ENCODE measurements at regions not wholly inside any gene's neighbourhood (a gene's known extent, or its start where the extent isn't known, plus 50 kb on each side); places are given as distances from the start of the nearest gene placed in this dataset.

DNA sequence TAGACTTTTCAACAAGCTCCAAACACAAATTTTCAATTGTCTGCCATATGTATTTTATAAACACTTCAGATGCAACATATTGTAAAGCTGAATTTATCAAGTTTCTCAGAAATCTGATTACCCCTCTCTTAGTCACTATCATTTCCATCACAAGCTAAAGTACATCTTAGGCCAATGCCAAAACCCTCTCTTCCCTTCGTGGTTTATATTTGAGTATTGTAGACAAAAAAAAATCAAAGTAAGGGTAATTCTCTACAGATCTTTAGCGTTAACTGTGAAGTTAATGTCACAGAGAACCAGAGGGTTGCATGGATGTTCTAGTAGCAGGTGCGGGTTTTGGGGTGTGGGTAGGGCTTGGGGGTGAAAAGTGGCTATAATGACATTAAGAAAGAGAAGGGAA is 387.7 kb upstream of the PTGER4 start:
- in situ Hi-C loops (cut with HindIII; ENCODE audit: low sequenced_read_pairs), result no loop called here

DNA sequence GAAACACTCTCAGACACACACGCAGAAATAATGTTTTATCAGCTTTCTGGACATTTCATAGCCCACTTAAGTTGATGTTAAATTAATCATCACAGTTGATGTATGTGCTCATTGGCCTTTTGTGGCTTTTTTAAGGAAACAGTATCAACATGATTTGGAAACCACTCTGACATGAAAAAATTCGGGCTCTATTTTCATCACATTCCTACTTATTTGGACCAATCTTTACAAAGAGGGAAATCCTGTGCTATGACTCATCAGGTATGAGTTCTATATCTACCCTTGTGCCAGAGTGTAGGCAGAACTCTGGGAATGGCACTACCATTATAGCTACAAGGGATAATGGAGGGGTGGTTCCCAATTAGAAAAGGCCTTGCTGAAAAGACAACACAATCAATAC is 388.4 kb upstream of the PTGER4 start:
- in situ Hi-C loops (cut with HindIII; ENCODE audit: low sequenced_read_pairs), result no loop called here

DNA sequence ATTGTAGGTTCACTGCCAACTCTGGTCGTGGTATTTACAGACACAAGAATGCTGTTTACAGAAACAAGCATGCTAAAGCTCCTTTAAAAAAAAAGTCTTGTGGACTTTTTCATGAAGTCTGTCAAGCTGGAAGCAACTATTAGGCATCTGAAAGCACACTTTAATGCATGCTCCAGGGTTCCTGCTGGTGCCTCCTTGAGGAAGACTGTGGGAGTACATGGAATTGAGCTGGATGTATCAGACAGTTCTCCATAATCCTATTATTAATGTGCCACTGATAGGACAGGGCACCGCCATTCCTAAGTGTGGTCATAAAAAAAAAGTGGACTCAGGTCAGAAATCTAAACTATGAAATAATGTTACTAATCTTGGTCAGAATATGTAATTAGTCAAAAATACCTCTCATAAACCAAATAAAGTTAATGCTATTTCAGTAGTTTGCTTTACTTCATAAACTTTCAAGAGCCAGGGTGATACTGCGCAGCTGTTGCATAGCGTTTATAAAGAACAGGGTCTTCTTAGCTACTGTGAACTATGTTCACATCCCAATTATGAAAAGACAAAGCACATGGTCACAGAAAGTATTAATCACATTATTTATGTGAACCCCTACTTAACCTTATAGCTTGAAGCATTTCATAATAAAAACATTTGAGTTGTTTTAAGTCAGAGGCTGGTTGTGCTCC is 390.8 kb upstream of the PTGER4 start:
- in situ Hi-C loops (cut with HindIII; ENCODE audit: low sequenced_read_pairs), result no loop called here

DNA sequence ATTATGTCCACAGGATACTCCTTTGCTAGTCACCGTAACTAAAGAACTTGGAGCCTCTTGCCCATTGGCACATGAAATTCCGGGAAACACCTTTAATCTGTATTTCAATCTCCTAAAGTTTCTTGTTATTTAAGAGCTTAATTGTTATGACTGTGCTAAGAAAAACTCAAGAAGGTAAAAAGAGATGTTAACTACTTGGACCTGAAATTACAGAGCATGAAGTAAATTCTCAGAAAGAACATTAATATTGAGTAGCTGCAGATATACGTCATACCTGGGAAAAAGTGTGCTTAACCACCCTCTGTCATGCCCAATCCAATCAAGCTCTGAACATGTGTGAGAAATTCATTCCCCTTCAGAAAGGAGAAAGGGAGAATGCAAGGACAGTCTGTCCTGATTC is 394.9 kb upstream of the PTGER4 start:
- in situ Hi-C loops (cut with HindIII; ENCODE audit: low sequenced_read_pairs), result no loop called here

DNA sequence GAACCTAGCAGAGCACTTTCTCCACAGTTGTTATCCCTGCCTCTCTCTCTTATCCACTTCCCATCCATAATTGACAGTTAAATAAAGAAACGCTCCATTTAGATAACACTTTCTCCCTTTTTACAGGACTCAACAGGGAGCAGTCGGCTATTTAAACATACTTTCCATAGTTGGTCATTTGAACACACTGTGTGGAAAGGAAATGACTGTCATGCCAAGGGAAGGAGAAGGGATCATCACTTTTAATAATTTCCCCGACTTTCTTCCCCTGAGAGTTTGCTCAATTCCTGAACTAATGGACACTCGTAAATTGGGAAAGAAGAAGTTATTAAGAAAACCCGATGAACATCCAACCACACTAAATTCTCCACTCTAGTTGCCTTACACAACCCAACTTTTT is 400.8 kb upstream of the PTGER4 start:
- in situ Hi-C loops (cut with HindIII; ENCODE audit: low sequenced_read_pairs), result no loop called here

DNA sequence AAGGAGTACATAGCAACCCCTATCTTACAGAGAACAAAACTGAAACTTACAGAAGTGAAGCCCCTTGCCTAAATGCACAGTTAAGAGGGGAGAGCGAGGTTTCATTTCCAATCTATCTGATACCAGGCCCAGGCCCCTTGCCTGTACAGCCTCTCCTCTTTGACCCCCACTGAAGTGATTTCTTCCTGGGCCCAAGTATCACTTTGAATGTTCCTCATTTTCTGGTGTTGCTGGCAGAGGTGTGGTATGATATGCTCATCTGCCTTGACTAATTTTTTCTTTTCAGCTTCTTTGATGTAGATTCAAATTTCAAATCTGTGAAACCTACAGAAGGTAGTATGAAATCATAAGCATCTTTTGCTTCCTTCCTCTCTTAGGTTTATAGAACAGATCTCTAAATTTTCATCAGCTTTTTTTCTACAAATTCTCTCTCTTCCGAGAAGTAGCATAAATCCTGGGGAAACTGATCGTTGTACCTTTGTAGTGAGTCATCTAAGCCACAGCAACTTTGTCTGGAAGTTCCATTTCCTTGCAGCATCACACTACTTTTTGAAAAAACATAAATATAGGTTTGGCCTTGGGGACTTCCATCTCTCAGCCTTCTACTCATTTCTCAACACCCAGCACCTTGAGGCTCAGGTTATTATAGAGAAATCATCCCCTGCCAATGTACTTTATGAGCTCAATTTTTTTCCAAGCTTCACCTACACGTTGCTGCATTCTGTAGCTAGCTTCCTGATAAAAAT is 402.4 kb upstream of the PTGER4 start:
- in situ Hi-C loops (cut with HindIII; ENCODE audit: low sequenced_read_pairs), result no loop called here

DNA sequence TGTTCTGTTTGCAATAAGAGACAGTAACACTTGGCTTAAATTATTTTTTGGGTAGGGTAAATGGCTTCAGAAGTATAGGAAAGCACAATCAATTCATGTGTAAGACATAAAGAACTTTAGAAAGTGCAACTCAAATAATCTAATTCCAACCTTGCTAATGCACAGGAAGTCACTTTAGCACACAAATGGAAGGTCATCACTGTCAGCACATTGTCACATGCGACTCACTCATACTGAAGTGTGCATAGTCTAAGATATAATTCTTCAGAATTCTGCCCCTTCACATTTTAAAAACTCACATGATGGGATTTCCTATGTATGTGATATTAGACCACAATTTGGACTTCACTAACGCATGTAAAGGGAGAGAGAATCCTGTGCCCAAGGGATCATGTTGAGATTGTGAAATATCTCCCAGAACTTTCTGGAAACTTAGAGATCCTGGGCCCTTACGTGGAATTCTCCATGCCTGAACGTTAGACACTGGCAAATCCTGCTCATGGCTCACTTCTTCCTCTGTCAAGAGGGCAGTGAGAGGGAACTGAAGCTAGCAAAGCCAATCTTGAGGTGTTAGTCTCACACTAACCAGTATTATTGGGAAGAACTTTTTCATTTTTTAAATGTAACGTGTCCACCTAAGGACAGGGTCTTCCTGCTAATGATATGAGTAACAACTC is 403.2 kb upstream of the PTGER4 start:
- in situ Hi-C loops (cut with HindIII; ENCODE audit: low sequenced_read_pairs), result no loop called here

DNA sequence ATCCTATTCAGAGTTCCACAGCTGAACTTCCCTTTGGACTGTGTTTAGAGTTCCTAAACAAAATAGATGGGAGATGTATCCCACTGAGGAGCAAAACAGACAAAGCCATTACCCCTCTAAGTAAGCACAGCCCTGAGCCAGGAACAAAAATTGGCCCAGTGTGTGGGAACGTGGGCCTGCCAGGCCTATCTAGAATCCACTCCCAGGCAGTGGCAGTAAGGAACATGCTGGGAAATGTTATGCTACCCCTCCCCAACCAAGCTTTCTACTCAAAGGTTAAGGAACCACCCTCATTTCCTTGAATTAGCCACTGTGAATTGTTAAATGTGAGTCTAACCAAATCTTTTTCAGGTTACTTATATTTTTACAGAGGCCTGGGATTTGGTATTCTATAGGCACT is 405.1 kb upstream of the PTGER4 start:
- in situ Hi-C loops (cut with HindIII; ENCODE audit: low sequenced_read_pairs), result no loop called here

DNA sequence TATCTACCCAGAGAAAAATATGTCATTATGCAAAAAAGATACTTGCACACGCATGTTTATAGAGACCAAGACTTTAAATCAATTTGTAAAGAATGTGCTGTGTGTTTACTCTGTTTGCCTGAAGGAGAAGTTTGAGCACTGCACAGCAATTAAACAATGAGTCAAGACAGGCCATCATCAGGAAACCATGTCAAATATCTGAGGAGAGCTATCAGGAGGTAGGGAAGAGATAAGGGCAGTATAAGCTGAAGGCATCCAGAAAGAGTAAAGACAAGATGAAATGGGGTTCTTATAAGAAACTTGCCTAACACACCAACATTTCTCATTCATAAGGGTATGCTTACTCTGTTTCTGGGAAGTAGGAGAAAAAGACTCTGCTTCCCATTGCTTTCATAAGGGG is 405.8 kb upstream of the PTGER4 start:
- in situ Hi-C loops (cut with HindIII; ENCODE audit: low sequenced_read_pairs), result no loop called here

DNA sequence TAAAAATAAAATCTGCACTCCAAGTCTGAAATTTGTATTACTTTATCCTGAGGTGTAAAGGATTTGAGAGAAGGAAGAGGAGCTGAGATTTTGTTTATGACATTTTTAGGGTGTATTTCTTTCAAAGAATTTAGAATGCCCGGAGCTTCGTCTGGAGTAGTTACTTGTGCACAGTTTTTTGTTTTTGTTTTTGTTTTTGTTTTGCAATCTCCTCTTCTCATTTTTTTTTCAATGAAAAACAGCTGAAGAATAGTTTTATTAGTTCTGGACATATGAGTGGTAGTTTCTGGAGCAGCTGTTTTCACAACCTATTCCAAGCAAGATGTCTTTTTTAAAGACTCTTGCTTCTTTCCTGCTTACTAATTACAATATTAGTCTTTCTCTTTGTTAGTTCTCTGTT is 408.2 kb upstream of the PTGER4 start:
- in situ Hi-C loops (cut with HindIII; ENCODE audit: low sequenced_read_pairs), result no loop called here

DNA sequence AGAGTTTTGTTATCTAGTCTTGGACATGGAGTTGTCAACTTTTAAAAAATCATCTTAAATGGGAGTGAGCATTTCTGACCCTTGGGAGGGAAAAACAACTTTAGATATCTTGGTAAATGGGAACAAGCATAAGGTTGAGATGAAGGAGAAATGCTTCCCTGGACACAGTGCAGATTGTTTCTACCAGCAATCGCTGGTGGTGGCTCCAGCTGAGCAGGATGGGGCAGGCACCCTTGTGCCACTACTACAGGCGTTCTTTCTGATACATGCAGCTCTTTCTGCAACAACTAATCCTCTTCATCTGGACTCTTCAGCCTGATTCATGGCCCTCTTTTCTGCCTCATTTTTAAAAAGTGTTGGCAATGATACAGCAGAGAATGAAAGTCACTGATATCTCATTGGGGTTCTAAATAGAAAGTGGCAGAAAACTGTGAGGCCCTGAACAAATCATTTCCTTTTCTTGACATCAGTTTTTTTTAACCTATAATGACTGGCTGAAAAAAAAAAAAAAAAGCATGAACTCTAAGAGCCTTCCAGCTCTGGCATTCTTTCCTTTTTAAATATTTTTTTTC is 409.4 kb upstream of the PTGER4 start:
- in situ Hi-C loops (cut with HindIII; ENCODE audit: low sequenced_read_pairs), result no loop called here

DNA sequence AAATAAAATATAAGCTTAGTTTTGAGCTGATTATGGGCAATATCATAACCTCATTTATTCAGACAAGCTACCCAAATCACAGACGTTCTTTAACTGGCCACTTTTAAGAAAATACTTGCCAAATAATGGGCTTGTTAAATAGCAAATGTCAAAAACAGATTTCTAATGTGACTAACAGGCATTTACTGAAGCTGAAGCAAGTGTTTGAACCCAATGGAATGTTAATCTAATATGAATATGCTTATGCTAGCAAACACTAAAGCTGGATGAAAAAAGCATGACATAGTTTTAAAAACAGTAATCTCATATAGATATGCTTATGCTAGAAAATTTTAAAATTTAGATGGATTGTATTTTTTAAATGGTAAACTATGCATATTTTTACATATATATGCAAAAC is 411.6 kb upstream of the PTGER4 start:
- in situ Hi-C loops (cut with HindIII; ENCODE audit: low sequenced_read_pairs), result no loop called here

DNA sequence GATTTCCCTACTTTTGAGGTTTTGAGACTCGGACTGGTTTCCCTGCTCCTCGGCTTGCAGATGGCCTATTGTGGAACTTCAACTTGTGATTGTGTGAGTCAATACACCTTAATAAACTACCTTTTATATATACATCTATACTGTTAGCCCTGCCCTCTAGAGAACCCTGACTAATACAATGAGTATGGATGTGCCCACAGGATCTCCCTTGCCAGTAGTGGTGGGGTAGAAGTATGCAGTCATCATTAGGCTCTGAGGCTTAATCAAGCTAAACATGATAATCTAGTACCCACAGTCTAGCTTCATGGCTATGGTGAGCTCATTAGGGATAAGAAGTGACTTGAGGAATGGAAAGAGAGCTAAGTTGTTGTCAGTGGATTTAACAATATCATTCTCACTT is 412.8 kb upstream of the PTGER4 start:
- in situ Hi-C loops (cut with HindIII; ENCODE audit: low sequenced_read_pairs), result no loop called here

DNA sequence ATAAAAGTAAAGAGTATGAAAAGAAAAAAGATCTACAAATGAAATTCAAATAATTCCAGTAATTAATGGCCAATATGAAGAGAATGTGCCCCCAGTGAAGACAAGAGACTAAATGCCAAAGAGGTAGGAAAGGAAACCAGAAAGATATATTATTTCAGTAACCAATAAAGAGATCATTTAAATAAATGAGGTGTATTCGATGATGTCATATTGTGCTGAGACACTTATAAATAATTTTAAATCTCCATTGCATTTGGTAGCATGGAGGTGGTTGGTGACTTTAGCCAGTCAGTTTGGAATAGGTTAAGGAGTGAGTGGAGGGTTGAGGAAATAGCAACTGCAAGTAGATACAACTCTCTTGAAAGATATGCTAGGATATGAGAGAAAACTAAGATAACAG is 417.7 kb upstream of the PTGER4 start:
- in situ Hi-C loops (cut with HindIII; ENCODE audit: low sequenced_read_pairs), result no loop called here

DNA sequence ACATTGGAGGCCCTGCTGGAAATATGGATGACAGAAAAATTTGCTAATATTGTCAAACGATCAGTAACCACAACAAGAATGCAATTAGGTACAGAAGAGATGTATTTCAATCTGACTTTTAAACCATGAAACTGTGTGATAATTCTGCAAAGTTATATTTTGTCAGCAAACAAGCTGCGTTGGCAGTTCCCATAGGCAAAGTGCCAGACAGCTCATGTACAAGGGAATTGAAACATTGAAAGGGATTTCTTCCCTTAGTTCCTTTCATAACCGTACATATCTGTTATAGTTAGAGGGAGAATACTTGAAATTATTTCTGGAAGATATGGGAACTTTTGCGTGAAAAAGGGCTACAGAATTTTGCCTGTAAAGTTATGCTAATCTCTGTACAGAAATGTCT is 419.4 kb upstream of the PTGER4 start:
- in situ Hi-C loops (cut with HindIII; ENCODE audit: low sequenced_read_pairs), result no loop called here

DNA sequence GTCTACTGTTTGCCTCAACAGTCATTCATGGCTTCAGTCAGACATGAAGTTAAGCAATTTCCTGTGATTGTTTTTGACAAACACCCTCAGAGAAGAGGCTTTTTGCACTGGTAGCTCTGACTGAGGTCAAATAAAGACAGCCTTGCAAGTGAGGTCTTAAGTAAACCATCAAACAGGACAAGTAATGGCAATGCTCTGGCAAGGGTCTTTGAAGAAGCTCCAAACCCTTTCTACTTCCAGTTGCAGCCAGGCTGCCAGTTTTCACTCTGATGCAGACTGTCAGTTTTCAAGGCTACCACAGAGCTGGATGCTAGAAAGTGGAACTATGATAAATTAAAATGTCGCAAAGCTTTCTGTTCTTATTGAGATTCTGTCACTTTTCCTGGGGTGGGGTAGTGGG is 421.5 kb upstream of the PTGER4 start:
- in situ Hi-C loops (cut with HindIII; ENCODE audit: low sequenced_read_pairs), result no loop called here

DNA sequence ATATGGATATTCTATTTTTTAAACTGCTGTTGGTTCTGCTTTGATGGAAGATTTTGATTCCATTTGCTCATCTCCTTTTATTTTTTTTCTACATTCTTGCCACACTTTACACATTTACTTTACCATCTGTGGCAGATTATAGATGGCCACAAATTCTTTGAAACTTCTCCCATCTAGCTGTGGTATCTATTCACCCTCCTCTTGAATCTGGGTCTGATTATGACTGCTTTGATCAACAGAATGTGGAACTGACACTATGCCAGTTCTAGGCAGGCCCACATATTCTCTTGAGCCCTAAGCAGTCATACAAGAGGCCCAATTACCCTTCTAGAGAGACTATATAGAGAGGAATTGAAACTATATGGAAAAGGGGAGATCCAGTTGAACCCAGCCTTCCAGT is 439.0 kb upstream of the PTGER4 start:
- in situ Hi-C loops (cut with HindIII; ENCODE audit: low sequenced_read_pairs), result no loop called here

DNA sequence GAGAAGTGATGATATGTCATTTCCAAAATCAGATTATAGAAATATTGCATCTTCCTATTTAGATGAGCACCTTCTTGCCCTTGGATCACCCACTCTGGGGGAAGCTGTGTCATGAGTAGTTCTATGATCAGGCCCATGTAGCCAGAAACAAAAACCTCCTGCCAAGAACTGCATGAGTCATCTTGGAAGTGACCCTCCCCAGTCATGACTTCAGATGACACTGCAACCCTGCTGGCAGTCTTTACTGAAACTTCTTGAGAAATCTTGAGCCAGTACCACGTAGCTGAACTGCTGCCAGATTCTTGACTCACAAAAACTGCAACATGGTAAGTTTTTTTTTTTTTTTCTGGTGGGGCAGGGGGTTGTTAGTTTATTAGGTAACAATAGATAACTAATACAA is 439.6 kb upstream of the PTGER4 start:
- in situ Hi-C loops (cut with HindIII; ENCODE audit: low sequenced_read_pairs), result no loop called here

DNA sequence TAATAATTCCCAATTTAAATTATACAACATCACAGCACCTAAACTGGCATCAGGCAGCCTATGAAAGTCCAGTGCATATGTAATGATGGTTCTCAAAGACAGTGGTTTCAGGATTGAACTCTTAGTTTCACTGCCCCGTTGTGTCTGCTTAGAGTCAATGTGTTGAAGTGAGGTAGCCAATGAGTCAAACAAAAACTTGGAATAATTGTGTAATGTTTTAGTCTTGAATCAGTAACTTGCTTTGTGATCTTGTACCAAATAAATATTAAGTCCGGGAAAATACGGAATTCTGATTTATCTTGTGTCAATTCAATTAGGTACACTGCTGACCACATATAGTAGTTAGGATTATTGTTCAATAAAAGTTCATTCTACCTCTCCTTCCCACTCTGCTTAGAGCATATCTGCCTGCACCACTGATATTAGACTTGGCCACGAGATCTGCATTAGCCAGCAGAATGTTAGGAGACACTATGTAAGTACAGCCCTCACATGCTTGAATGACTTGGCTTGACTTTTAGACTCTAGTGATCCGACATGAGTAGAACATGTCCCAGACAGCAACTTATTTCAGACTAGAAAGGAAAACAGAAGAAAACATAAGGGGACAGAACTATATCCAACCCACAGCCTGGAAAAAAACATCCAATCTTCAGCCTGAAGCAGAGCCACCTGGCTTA is 441.5 kb upstream of the PTGER4 start:
- in situ Hi-C loops (cut with HindIII; ENCODE audit: low sequenced_read_pairs), result no loop called here

DNA sequence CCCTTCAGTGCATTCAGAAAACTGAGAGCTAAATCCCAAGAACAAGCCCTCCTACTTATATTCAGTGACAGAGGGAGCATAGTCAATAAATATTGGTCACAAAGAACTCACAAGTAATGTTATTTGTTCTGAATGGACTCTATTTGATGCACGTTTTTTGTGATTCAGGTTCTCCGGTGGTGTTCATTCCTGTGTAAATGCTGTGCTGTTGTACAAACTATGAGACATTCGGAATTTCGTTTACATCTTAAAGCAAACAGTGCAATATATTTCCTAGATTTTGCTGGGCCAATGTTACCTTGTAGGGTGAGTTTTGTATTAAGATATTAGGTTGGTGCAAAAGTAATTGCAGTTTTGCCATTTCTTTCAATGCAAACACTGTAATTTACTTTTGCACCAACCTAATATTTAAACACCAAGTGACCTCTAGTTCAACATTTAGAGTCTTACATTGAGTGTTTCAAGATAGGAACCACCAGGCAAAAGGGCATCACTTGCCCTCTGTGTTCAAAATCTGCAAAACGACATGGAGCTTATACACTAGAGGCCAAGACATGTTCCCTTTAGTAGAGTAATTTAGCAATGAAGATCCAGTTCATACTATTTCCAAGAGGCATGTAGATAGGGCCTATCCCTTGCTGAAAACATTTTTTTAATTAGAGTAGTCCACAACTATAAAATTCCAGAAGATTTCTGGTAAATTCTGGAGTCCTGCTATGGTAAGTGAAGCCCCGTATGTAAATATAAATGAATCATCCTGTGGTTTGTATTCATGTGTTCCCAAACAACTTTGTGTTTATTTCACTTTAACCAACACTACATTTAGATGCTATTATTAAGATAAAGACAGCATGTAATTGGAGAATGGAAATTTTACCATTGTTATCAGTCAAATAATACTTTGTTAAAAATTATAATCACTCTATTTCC is 444.0 kb upstream of the PTGER4 start:
- in situ Hi-C loops (cut with HindIII; ENCODE audit: low sequenced_read_pairs), result no loop called here

Measured in DLD1 (cell line).